Astrocyte (in vitro differentiated cells and primary cell): ENCODE measurements at regions not wholly inside any gene's neighbourhood (a gene's known extent, or its start where the extent isn't known, plus 50 kb on each side); places are given as distances from the start of the nearest gene placed in this dataset.

Experiments used
- CTCF ChIP-seq: IDR thresholded peaks from 2 replicates; pipeline ENCODE4 v1.5.1; 2011; ENCODE audit warnings: low read depth, mild to moderate bottlenecking, inconsistent platforms, low read length, moderate library complexity; ENCODE audit not compliant: insufficient read depth
- EZH2 ChIP-seq: IDR thresholded peaks from 2 replicates; pipeline ENCODE4 v1.6.1; 2012; ENCODE audit warnings: mild to moderate bottlenecking, low read length, inconsistent platforms; ENCODE audit not compliant: insufficient read depth

GRCh38 chr7:127530148-127530547 lies 55.2 kb downstream of the GCC1 start:
- TF ChIP-seq CTCF (no peak), EZH2 (no peak)
